ENCODE measurements at regions not wholly inside any gene's neighbourhood (a gene's known extent, or its start where the extent isn't known, plus 50 kb on each side); places are given as distances from the start of the nearest gene placed in this dataset.

- H3K36me3 ChIP-seq (ENCODE audit: control insufficient read depth, insufficient read depth, low read length) = no peaks in the 10 kb centered on the region
- no peak overlapping the region for H3K4me3 ChIP-seq (ENCODE audit: low read depth, low read length)
- H3K27me3 ChIP-seq (ENCODE audit: control insufficient read depth, insufficient read depth, low read length) = no peaks in the 10 kb centered on the region
- no peak for TF ChIP-seq CTCF (IDR thresholded peaks at IDR 0.05; ENCODE audit: insufficient read depth, low read length, poor library complexity, severe bottlenecking)
- DNase-seq (ENCODE audit: low read depth) = no peak
Measured at GRCh38 chr7:109266610-109267009, 696.9 kb downstream of the DNAJB9 start.

- TF ChIP-seq CTCF (IDR thresholded peaks at IDR 0.05; ENCODE audit: insufficient read depth, low read length, poor library complexity, severe bottlenecking) = no peak
- no peaks in the 10 kb centered on the region for H3K27me3 ChIP-seq (ENCODE audit: control insufficient read depth, insufficient read depth, low read length)
- no peak for DNase-seq (ENCODE audit: low read depth)
Measured at GRCh38 chr7:109276348-109276747, 706.7 kb downstream of the DNAJB9 start.

GRCh38 chr7:109282726-109283125, 713.1 kb downstream of the DNAJB9 start:
- no peak overlapping the region for H3K4me3 ChIP-seq (ENCODE audit: low read depth, low read length)
- no peaks in the 10 kb centered on the region for H3K36me3 ChIP-seq (ENCODE audit: control insufficient read depth, insufficient read depth, low read length)
- no peak for DNase-seq (ENCODE audit: low read depth)
- H3K27me3 ChIP-seq (ENCODE audit: control insufficient read depth, insufficient read depth, low read length) = no peaks in the 10 kb centered on the region
- TF ChIP-seq CTCF (IDR thresholded peaks at IDR 0.05; ENCODE audit: insufficient read depth, low read length, poor library complexity, severe bottlenecking) = no peak

More at GRCh38 chr7:109276348-109276747, 706.7 kb downstream of the DNAJB9 start:
- no peaks in the 10 kb centered on the region for H3K36me3 ChIP-seq (ENCODE audit: control insufficient read depth, insufficient read depth, low read length)
- H3K4me3 ChIP-seq (ENCODE audit: low read depth, low read length) = no peak overlapping the region

- DNase-seq (ENCODE audit: low read depth) = no peak
- H3K36me3 ChIP-seq (ENCODE audit: control insufficient read depth, insufficient read depth, low read length) = no peaks in the 10 kb centered on the region
- TF ChIP-seq CTCF (IDR thresholded peaks at IDR 0.05; ENCODE audit: insufficient read depth, low read length, poor library complexity, severe bottlenecking) = no peak
- no peak overlapping the region for H3K4me3 ChIP-seq (ENCODE audit: low read depth, low read length)
- no peaks in the 10 kb centered on the region for H3K27me3 ChIP-seq (ENCODE audit: control insufficient read depth, insufficient read depth, low read length)
Measured at GRCh38 chr7:109284943-109285342, 715.3 kb downstream of the DNAJB9 start.

- DNase-seq (ENCODE audit: low read depth) = no peak
- Histone ChIP-seq H3K27me3 (ENCODE audit: control insufficient read depth, insufficient read depth, low read length) (no peaks in the 10 kb centered on the region), H3K36me3 (ENCODE audit: control insufficient read depth, insufficient read depth, low read length) (no peaks in the 10 kb centered on the region), H3K4me3 (ENCODE audit: low read depth, low read length) (no peak overlapping the region)
- no peak for TF ChIP-seq CTCF (IDR thresholded peaks at IDR 0.05; ENCODE audit: insufficient read depth, low read length, poor library complexity, severe bottlenecking)
Measured at GRCh38 chr7:109295158-109295557, 725.5 kb downstream of the DNAJB9 start.

- H3K4me3 ChIP-seq (ENCODE audit: low read depth, low read length) = no peak overlapping the region
- no peaks in the 10 kb centered on the region for H3K27me3 ChIP-seq (ENCODE audit: control insufficient read depth, insufficient read depth, low read length)
- no peaks in the 10 kb centered on the region for H3K36me3 ChIP-seq (ENCODE audit: control insufficient read depth, insufficient read depth, low read length)
- no peak for TF ChIP-seq CTCF (IDR thresholded peaks at IDR 0.05; ENCODE audit: insufficient read depth, low read length, poor library complexity, severe bottlenecking)
- no peak for DNase-seq (ENCODE audit: low read depth)
Measured at GRCh38 chr7:109308816-109309215, 739.1 kb downstream of the DNAJB9 start.
